Endodermal cell (in vitro differentiated cells): ENCODE measurements at regions not wholly inside any gene's neighbourhood (a gene's known extent, or its start where the extent isn't known, plus 50 kb on each side); places are given as distances from the start of the nearest gene placed in this dataset.
A peak's percentile ranks its signal among the peaks of the same experiment; 100 is the strongest.

Experiments used
- DNase-seq: peaks from one replicate; pipeline ENCODE4 v3.0.0-alpha.2; 2017
- H3K27ac ChIP-seq: 2 replicates; pipeline ENCODE4 v1.5.1; 2013; ENCODE audit warnings: mild to moderate bottlenecking, low read depth, low read length, moderate library complexity
- H3K27me3 ChIP-seq: 2 replicates; pipeline ENCODE4 v1.6.1; 2013; ENCODE audit warnings: mild to moderate bottlenecking, low read length, moderate library complexity; ENCODE audit not compliant: insufficient read depth, control insufficient read depth, poor library complexity, severe bottlenecking
- H3K36me3 ChIP-seq: 2 replicates; pipeline ENCODE4 v1.7.0; 2013; ENCODE audit warnings: mild to moderate bottlenecking, low read length, moderate library complexity; ENCODE audit not compliant: control insufficient read depth, insufficient read depth
- H3K4me1 ChIP-seq: one replicate; pipeline ENCODE4 v1.7.0; 2013; ENCODE audit warnings: low read length; ENCODE audit not compliant: control insufficient read depth, insufficient read depth
- H3K4me3 ChIP-seq: 2 replicates; pipeline ENCODE4 v1.5.1; 2013; ENCODE audit warnings: mild to moderate bottlenecking, low read length, moderate library complexity
- H3K9ac ChIP-seq: 2 replicates; pipeline ENCODE4 v1.6.1; 2013; ENCODE audit warnings: mild to moderate bottlenecking, low read length, moderate library complexity; ENCODE audit not compliant: poor library complexity, severe bottlenecking; ENCODE audit errors: extremely low read depth
- H3K9me3 ChIP-seq: 2 replicates; pipeline ENCODE4 v1.6.1; 2013; ENCODE audit warnings: mild to moderate bottlenecking, low read length, moderate library complexity; ENCODE audit not compliant: control insufficient read depth
- H3K27ac Mint-ChIP-seq: 2 replicates; pipeline ENCODE4 v1.8.0; 2020; ENCODE audit warnings: mixed read lengths
- H3K27me3 Mint-ChIP-seq: 2 replicates; pipeline ENCODE4 v1.8.0; 2021; ENCODE audit warnings: mild to moderate bottlenecking, mixed read lengths; ENCODE audit not compliant: insufficient read depth
- H3K36me3 Mint-ChIP-seq: 2 replicates; pipeline ENCODE4 v1.8.0; 2020; ENCODE audit warnings: low read depth, mixed read lengths
- H3K4me1 Mint-ChIP-seq: 2 replicates; pipeline ENCODE4 v1.8.0; 2020; ENCODE audit warnings: mixed read lengths
- H3K4me3 Mint-ChIP-seq: 2 replicates; pipeline ENCODE4 v1.8.0; 2020; ENCODE audit warnings: mild to moderate bottlenecking, moderate library complexity, mixed read lengths
- H3K9me3 Mint-ChIP-seq: 2 replicates; pipeline ENCODE4 v1.8.0; 2020; ENCODE audit warnings: mild to moderate bottlenecking, mixed read lengths
- WGBS, 2 experiments: methylation state at CpG; one replicate each; pipeline versions ENCODE4 v1.1.5 to v1.1.7; 2013; ENCODE audit warnings: missing lambda C conversion rate in 2 of 2, mixed read lengths in 1 of 2; ENCODE audit not compliant: insufficient coverage in 1 of 2, insufficient read length in 1 of 2; 5-methylcytosine and 5-hydroxymethylcytosine counted together
- TF ChIP-seq, protein P1 (sequence below): fragments of 200-600 bp; sonication (generic); conservative IDR thresholded peaks from 2 replicates; pipeline ENCODE4 v1.5.0; 2021; ENCODE audit warnings: antibody characterized with exemption, mild to moderate bottlenecking

DNA sequence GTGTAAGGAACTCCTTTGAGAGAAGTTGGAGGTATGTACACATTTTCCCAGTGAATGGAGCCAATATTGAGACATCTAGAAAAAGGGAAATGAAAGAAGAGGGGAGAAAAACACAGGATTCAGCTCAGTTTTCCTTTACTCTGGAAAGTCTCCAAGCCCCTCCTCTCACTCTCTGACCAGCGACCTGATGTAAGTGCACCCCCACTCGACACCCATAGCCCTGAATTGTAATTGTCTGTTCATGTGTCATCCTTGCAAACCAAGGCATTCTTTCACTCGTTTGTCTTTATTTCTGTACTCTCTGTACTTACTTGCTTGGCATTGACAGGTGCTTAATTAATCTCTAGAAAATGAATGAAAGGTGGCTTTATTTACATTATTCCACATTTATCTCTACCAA, 55.7 kb upstream of the CTAGE1 start:
- Mint-ChIP-seq H3K4me3 (no peak overlapping the region), H3K27ac (no peak overlapping the region), H3K9me3 (peaks cover 2% of the 10 kb centered on the region), H3K27me3 (peaks cover 20% of the 10 kb centered on the region), H3K4me1 (peaks cover 50% of the 10 kb centered on the region), H3K36me3 (no peaks in the 10 kb centered on the region)
- H3K27me3 ChIP-seq, result peaks cover 3% of the 10 kb centered on the region
- DNase-seq, result no peak
- H3K36me3 ChIP-seq, result no peaks in the 10 kb centered on the region
- no peak overlapping the region for H3K27ac ChIP-seq
- H3K4me1 ChIP-seq, result peaks cover 22% of the 10 kb centered on the region
- H3K4me3 ChIP-seq, result no peak overlapping the region
- H3K9me3 ChIP-seq, result no peaks in the 10 kb centered on the region
- 83 to 100% methylated on average over 2 to 3 of the region's 3 CpGs for WGBS, 2 experiments
- H3K9ac ChIP-seq, result no peak overlapping the region
- TF ChIP-seq, protein P1, sequence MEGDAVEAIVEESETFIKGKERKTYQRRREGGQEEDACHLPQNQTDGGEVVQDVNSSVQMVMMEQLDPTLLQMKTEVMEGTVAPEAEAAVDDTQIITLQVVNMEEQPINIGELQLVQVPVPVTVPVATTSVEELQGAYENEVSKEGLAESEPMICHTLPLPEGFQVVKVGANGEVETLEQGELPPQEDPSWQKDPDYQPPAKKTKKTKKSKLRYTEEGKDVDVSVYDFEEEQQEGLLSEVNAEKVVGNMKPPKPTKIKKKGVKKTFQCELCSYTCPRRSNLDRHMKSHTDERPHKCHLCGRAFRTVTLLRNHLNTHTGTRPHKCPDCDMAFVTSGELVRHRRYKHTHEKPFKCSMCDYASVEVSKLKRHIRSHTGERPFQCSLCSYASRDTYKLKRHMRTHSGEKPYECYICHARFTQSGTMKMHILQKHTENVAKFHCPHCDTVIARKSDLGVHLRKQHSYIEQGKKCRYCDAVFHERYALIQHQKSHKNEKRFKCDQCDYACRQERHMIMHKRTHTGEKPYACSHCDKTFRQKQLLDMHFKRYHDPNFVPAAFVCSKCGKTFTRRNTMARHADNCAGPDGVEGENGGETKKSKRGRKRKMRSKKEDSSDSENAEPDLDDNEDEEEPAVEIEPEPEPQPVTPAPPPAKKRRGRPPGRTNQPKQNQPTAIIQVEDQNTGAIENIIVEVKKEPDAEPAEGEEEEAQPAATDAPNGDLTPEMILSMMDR, result no peak

DNA sequence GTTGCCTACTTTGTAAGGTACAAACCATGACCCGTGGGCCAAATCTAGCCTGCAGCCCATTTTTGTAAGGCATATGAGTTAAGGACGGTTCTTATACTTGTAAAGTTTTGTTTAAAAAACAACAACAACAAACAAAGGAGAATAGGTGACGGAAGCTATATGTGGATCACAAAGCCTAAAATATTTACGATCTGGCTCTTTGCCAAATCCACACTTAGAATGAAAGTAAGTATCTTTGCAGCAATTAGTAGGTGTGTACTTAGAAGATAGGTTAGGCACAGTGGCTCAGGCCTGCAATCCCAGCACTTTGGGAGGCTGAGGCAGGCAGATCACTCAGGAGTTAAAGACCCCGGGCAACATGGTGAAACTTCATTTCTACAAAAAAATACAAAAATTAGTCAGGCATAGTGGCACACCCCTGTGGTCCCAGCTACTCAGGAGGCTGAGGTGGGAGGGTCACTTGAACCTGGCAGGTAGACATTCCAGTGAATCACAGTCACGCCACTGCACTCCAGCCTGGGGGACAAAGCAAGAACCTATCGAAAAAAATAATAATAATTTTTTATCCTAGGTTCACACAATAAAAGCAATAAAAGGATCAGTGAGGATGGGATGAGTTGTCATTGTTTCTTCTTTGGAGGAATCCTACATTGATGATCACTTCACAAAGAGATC, 57.8 kb upstream of the CTAGE1 start:
- Histone ChIP-seq H3K9me3 (no peaks in the 10 kb centered on the region), H3K36me3 (no peaks in the 10 kb centered on the region), H3K4me3 (no peak overlapping the region), H3K4me1 (peaks cover 17% of the 10 kb centered on the region), H3K9ac (no peak overlapping the region), H3K27me3 (peaks cover 3% of the 10 kb centered on the region), H3K27ac (no peak overlapping the region)
- H3K27ac Mint-ChIP-seq, result no peak overlapping the region
- H3K4me1 Mint-ChIP-seq, result peaks cover 31% of the 10 kb centered on the region
- DNase-seq, result peak; percentile 1
- H3K36me3 Mint-ChIP-seq, result no peaks in the 10 kb centered on the region
- peaks cover 23% of the 10 kb centered on the region for H3K27me3 Mint-ChIP-seq
- TF ChIP-seq, protein P1, result no peak
- H3K4me3 Mint-ChIP-seq, result no peak overlapping the region
- 50 to 94% methylated on average over 1 to 6 of the region's 7 CpGs for WGBS, 2 experiments
- H3K9me3 Mint-ChIP-seq, result no peaks in the 10 kb centered on the region

DNA sequence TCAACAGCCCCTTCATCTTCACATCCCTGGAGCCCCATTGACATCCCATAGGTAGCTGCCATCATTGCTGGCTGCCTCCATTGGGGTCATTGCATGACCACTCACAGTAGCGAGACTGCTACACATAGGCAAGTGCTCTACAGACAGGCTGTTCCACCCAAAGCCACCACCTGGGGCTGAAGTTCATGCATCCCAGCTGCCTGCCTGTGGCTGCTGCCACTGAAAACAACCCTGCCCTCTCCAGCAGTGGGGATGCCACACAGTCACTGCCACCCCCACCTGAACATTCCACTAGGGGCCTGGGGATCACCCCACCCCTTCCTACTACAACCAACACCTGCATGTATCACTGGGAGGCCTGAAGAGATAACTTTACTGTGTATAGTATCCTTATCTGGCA, 59.5 kb upstream of the CTAGE1 start:
- Histone ChIP-seq H3K9ac (no peak overlapping the region), H3K4me3 (peak overlapping the region; percentile 22), H3K36me3 (no peaks in the 10 kb centered on the region), H3K27me3 (peaks cover 3% of the 10 kb centered on the region), H3K9me3 (no peaks in the 10 kb centered on the region), H3K27ac (no peak overlapping the region), H3K4me1 (peaks cover 9% of the 10 kb centered on the region)
- WGBS, 2 experiments, result 96 to 100% methylated on average over 1 of the region's 1 CpG
- TF ChIP-seq, protein P1, result no peak
- no peak overlapping the region for H3K4me3 Mint-ChIP-seq
- H3K36me3 Mint-ChIP-seq, result no peaks in the 10 kb centered on the region
- no peaks in the 10 kb centered on the region for H3K9me3 Mint-ChIP-seq
- no peak overlapping the region for H3K27ac Mint-ChIP-seq
- DNase-seq, result no peak
- H3K4me1 Mint-ChIP-seq, result peaks cover 22% of the 10 kb centered on the region
- H3K27me3 Mint-ChIP-seq, result peaks cover 14% of the 10 kb centered on the region
